ENCODE measurements at regions not wholly inside any gene's neighbourhood (a gene's known extent, or its start where the extent isn't known, plus 50 kb on each side); places are given as distances from the start of the nearest gene placed in this dataset.

- Histone ChIP-seq H2AFZ (ENCODE audit: low read length) (no peak overlapping the region), H3K4me1 (ENCODE audit: insufficient read depth, low read length, poor library complexity, severe bottlenecking) (peaks cover 6% of the 10 kb centered on the region), H3K79me2 (ENCODE audit: insufficient read depth, low read depth, low read length) (no peaks in the 10 kb centered on the region), H3K27ac (ENCODE audit: low read depth, low read length, poor library complexity, severe bottlenecking) (no peak overlapping the region), H3K9me2 (ENCODE audit: insufficient read depth, low read length) (no peaks in the 10 kb centered on the region), H3K36me3 (ENCODE audit: insufficient read depth, low read length) (no peaks in the 10 kb centered on the region), H4K20me1 (ENCODE audit: insufficient read depth, low read length) (no peaks in the 10 kb centered on the region), H3K9me3 (ENCODE audit: low read length) (no peaks in the 10 kb centered on the region), H3K4me3 (ENCODE audit: low read depth, low read length, poor library complexity, severe bottlenecking) (no peak overlapping the region), H3K4me2 (ENCODE audit: low read length) (no peak overlapping the region)
- BruUV-seq (replicated peaks): no TSS peak
- TF ChIP-seq CTCF (conservative IDR thresholded peaks at IDR 0.05; ENCODE audit: low read length) (no peak), EZH2phosphoT487 (IDR thresholded peaks at IDR 0.05; ENCODE audit: borderline replicate concordance, low read depth, low read length) (no peak)
- ChIA-PET POLR2A (no interaction called here), CTCF (ENCODE audit: unreplicated experiment) (no interaction called here)
- DNase-seq (ENCODE audit: low spot score): no peak
- intact Hi-C loops (cut with micrococcal nuclease; ENCODE audit: unreplicated experiment): no loop called here
These were observed 100.8 kb upstream of the TARDBP start for GRCh38 chr1:10911490-10912166.

GRCh38 chr1:10912441-10912840 lies 100.0 kb upstream of the TARDBP start:
- Histone ChIP-seq H3K9me3 (ENCODE audit: low read length) (no peaks in the 10 kb centered on the region), H4K20me1 (ENCODE audit: insufficient read depth, low read length) (no peaks in the 10 kb centered on the region), H3K79me2 (ENCODE audit: insufficient read depth, low read depth, low read length) (no peaks in the 10 kb centered on the region), H3K4me3 (ENCODE audit: low read depth, low read length, poor library complexity, severe bottlenecking) (no peak overlapping the region), H3K27ac (ENCODE audit: low read depth, low read length, poor library complexity, severe bottlenecking) (no peak overlapping the region), H2AFZ (ENCODE audit: low read length) (no peak overlapping the region), H3K9me2 (ENCODE audit: insufficient read depth, low read length) (no peaks in the 10 kb centered on the region), H3K4me2 (ENCODE audit: low read length) (no peak overlapping the region), H3K36me3 (ENCODE audit: insufficient read depth, low read length) (no peaks in the 10 kb centered on the region), H3K4me1 (ENCODE audit: insufficient read depth, low read length, poor library complexity, severe bottlenecking) (peaks cover 6% of the 10 kb centered on the region)
- no peak for DNase-seq (ENCODE audit: low spot score)
- CTCF ChIA-PET (ENCODE audit: unreplicated experiment): no interaction called here
- TF ChIP-seq CTCF (conservative IDR thresholded peaks at IDR 0.05; ENCODE audit: low read length) (no peak), EZH2phosphoT487 (IDR thresholded peaks at IDR 0.05; ENCODE audit: borderline replicate concordance, low read depth, low read length) (no peak)
- intact Hi-C loops (cut with micrococcal nuclease; ENCODE audit: unreplicated experiment): no loop called here
- BruUV-seq (replicated peaks): no TSS peak
- POLR2A ChIA-PET: no interaction called here

DNA sequence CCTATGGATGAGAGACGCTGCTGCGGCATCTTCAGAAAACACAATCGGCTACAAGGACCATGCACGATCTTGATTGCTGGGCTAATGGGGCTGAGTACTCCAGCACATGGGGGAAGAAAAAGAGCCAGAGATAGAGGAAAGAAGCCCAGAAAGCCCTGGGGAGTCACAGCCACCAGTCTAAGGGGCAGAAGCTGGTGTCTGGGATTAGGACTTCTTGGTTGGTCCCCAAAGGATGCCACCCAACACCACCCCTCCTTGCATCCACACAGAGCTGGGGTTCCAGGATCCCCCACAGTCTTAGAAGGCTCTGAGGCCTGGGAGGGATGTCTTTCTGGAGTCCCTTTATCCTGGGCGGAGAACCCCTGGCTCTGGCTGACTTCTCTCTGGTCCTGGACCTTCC lies 98.4 kb upstream of the TARDBP start:
- Histone ChIP-seq H3K27ac (ENCODE audit: low read depth, low read length, poor library complexity, severe bottlenecking) (no peak overlapping the region), H3K9me3 (ENCODE audit: low read length) (no peaks in the 10 kb centered on the region), H3K36me3 (ENCODE audit: insufficient read depth, low read length) (no peaks in the 10 kb centered on the region), H2AFZ (ENCODE audit: low read length) (no peak overlapping the region), H3K4me1 (ENCODE audit: insufficient read depth, low read length, poor library complexity, severe bottlenecking) (peaks cover 15% of the 10 kb centered on the region), H3K79me2 (ENCODE audit: insufficient read depth, low read depth, low read length) (no peaks in the 10 kb centered on the region), H3K4me3 (ENCODE audit: low read depth, low read length, poor library complexity, severe bottlenecking) (no peak overlapping the region), H3K9me2 (ENCODE audit: insufficient read depth, low read length) (no peaks in the 10 kb centered on the region), H3K4me2 (ENCODE audit: low read length) (no peak overlapping the region), H4K20me1 (ENCODE audit: insufficient read depth, low read length) (no peaks in the 10 kb centered on the region)
- POLR2A ChIA-PET: no interaction called here
- DNase-seq (ENCODE audit: low spot score): no peak
- intact Hi-C loops (cut with micrococcal nuclease; ENCODE audit: unreplicated experiment): no loop called here
- BruUV-seq (replicated peaks): no TSS peak
- TF ChIP-seq CTCF (conservative IDR thresholded peaks at IDR 0.05; ENCODE audit: low read length) (no peak), EZH2phosphoT487 (IDR thresholded peaks at IDR 0.05; ENCODE audit: borderline replicate concordance, low read depth, low read length) (no peak)
- CTCF ChIA-PET (ENCODE audit: unreplicated experiment): no interaction called here

Measured in OCI-LY7 (cell line).